ENCODE measurements at regions not wholly inside any gene's neighbourhood (a gene's known extent, or its start where the extent isn't known, plus 50 kb on each side); places are given as distances from the start of the nearest gene placed in this dataset.

- H4K20me1 ChIP-seq (ENCODE audit: control insufficient read depth, insufficient read depth, low read depth, low read length) = no peaks in the 10 kb centered on the region
- no peaks in the 10 kb centered on the region for H3F3A ChIP-seq (ENCODE audit: control insufficient read depth, insufficient read depth)
- H3K4me2 ChIP-seq (ENCODE audit: low read length) = no peak overlapping the region
- H3K9me3 ChIP-seq (ENCODE audit: control insufficient read depth, insufficient read depth, low read length) = no peaks in the 10 kb centered on the region
- no peak overlapping the region for H3K4me3 ChIP-seq (ENCODE audit: low read length)
- no peaks in the 10 kb centered on the region for H3K9me2 ChIP-seq (replicated peaks; ENCODE audit: control insufficient read depth, low read length)
- no peaks in the 10 kb centered on the region for H3K79me2 ChIP-seq (ENCODE audit: control insufficient read depth, low read length)
- no peaks in the 10 kb centered on the region for H3K4me1 ChIP-seq (ENCODE audit: control insufficient read depth, low read length)
- TF ChIP-seq CTCF (IDR thresholded peaks at IDR 0.05; ENCODE audit: low read depth, low read length, poor library complexity, severe bottlenecking) (no peak), EZH2phosphoT487 (IDR thresholded peaks at IDR 0.05; ENCODE audit: borderline replicate concordance, low read length) (no peak)
- H3K27ac ChIP-seq (ENCODE audit: low read depth, low read length) = no peak overlapping the region
- H3K36me3 ChIP-seq (ENCODE audit: control insufficient read depth, low read length) = no peaks in the 10 kb centered on the region
- H3K27me3 ChIP-seq (ENCODE audit: control insufficient read depth, low read length) = no peaks in the 10 kb centered on the region
These were observed 100.5 kb downstream of the INHBB start for GRCh38 chr2:120446236-120447126.

- Histone ChIP-seq H3K9me3 (ENCODE audit: control insufficient read depth, insufficient read depth, low read length) (no peaks in the 10 kb centered on the region), H3K27ac (ENCODE audit: low read depth, low read length) (no peak overlapping the region), H3K79me2 (ENCODE audit: control insufficient read depth, low read length) (no peaks in the 10 kb centered on the region), H3K27me3 (ENCODE audit: control insufficient read depth, low read length) (no peaks in the 10 kb centered on the region), H3F3A (ENCODE audit: control insufficient read depth, insufficient read depth) (no peaks in the 10 kb centered on the region), H3K9me2 (replicated peaks; ENCODE audit: control insufficient read depth, low read length) (no peaks in the 10 kb centered on the region), H3K4me1 (ENCODE audit: control insufficient read depth, low read length) (no peaks in the 10 kb centered on the region), H3K4me2 (ENCODE audit: low read length) (no peak overlapping the region), H3K4me3 (ENCODE audit: low read length) (no peak overlapping the region), H4K20me1 (ENCODE audit: control insufficient read depth, insufficient read depth, low read depth, low read length) (no peaks in the 10 kb centered on the region), H3K36me3 (ENCODE audit: control insufficient read depth, low read length) (no peaks in the 10 kb centered on the region)
- TF ChIP-seq CTCF (IDR thresholded peaks at IDR 0.05; ENCODE audit: low read depth, low read length, poor library complexity, severe bottlenecking) (no peak), EZH2phosphoT487 (IDR thresholded peaks at IDR 0.05; ENCODE audit: borderline replicate concordance, low read length) (no peak)
These were observed 101.3 kb downstream of the INHBB start for GRCh38 chr2:120447127-120447785.

- TF ChIP-seq EZH2phosphoT487 (IDR thresholded peaks at IDR 0.05; ENCODE audit: borderline replicate concordance, low read length) = no peak
- Histone ChIP-seq H3K4me1 (ENCODE audit: control insufficient read depth, low read length) (no peaks in the 10 kb centered on the region), H3K27ac (ENCODE audit: low read depth, low read length) (no peak overlapping the region), H3K9me2 (replicated peaks; ENCODE audit: control insufficient read depth, low read length) (no peaks in the 10 kb centered on the region), H3K36me3 (ENCODE audit: control insufficient read depth, low read length) (no peaks in the 10 kb centered on the region), H3F3A (ENCODE audit: control insufficient read depth, insufficient read depth) (no peaks in the 10 kb centered on the region), H3K27me3 (ENCODE audit: control insufficient read depth, low read length) (no peaks in the 10 kb centered on the region), H3K79me2 (ENCODE audit: control insufficient read depth, low read length) (no peaks in the 10 kb centered on the region), H4K20me1 (ENCODE audit: control insufficient read depth, insufficient read depth, low read depth, low read length) (no peaks in the 10 kb centered on the region), H3K4me2 (ENCODE audit: low read length) (no peak overlapping the region), H3K9me3 (ENCODE audit: control insufficient read depth, insufficient read depth, low read length) (no peaks in the 10 kb centered on the region), H3K4me3 (ENCODE audit: low read length) (no peak overlapping the region)
These were observed 102.5 kb downstream of the INHBB start for GRCh38 chr2:120448436-120448835.
